HCT116 (cell line): ENCODE measurements at regions not wholly inside any gene's neighbourhood (a gene's known extent, or its start where the extent isn't known, plus 50 kb on each side); places are given as distances from the start of the nearest gene placed in this dataset.

ENCODE experiments used
- ATAC-seq: fragments of 200-7000 bp; cut with Tn5 transposase; 2 replicates; pipeline ENCODE4 v1.9.1; 2020; ENCODE audit warnings: mild to moderate bottlenecking, moderate library complexity
- BruUV-seq: library from RNA; stranded (reverse); fragments of 400-500 nt; replicated peaks from 2 replicates; lab custom pipeline; 2021; lab: Mats Ljungman, UMichigan
- CTCF ChIA-PET: fragments of 300-600 bp; sonication (Branson Sonifier 250); formaldehyde crosslinking; loops from one replicate; lab custom pipeline; 2021; ENCODE audit warnings: antibody characterized with exemption; lab: Charles Lee
- POLR2A ChIA-PET: fragments of 300-600, 350-600 bp; sonication (Branson Sonifier 250); formaldehyde crosslinking; loops from one replicate; lab custom pipeline; 2021; ENCODE audit warnings: antibody characterized with exemption; lab: Charles Lee
- RAD21 ChIA-PET, 2 experiments: fragments of 300-600 bp; sonication (Branson Sonifier 250); formaldehyde crosslinking; loops; one replicate each; lab custom pipeline; 2023; ENCODE audit warnings: low total read pairs in 2 of 2; ENCODE audit not compliant: uncharacterized antibody in 2 of 2, unreplicated experiment in 2 of 2, low non-redundant PET in 1 of 2; lab: Charles Lee
- DNase-seq: peaks from one replicate; pipeline ENCODE4 v3.0.0-alpha.2; 2010; ENCODE audit warnings: low read depth, low spot score
- H2AFZ ChIP-seq: fragments of 200-600 bp; shearing (Covaris generic), sonication (generic); 2 replicates; pipeline ENCODE4 v1.6.1; 2017; ENCODE audit warnings: low read depth, mixed run types, mixed read lengths, antibody characterized with exemption, low read length; ENCODE audit not compliant: poor library complexity, severe bottlenecking
- H3K27ac ChIP-seq: 2 replicates; pipeline ENCODE4 v1.5.1; 2012; ENCODE audit warnings: low read depth, low read length
- H3K27me3 ChIP-seq: fragments of 200-600 bp; sonication (generic); 2 replicates; pipeline ENCODE4 v1.6.1; 2016; ENCODE audit warnings: mixed run types, low read length, mixed read lengths; ENCODE audit not compliant: insufficient read depth
- H3K36me3 ChIP-seq, 2 experiments: fragments of 200-500 bp in 1 of 2; fragments of 200-600 bp in 1 of 2; sonication (Bioruptor generic) in 1 of 2; sonication (generic) in 1 of 2; 2 replicates each; pipeline versions ENCODE4 v1.5.1 to v1.6.1; 2014 to 2016; ENCODE audit warnings: low read length in 2 of 2, inconsistent platforms in 1 of 2, mixed read lengths in 1 of 2, mixed run types in 1 of 2; ENCODE audit not compliant: insufficient read depth in 2 of 2, control insufficient read depth in 1 of 2
- H3K4me1 ChIP-seq, 2 experiments: fragments of 200-600 bp in 1 of 2; sonication (generic) in 1 of 2; 2 replicates each; pipeline versions ENCODE4 v1.5.1 to v1.6.1; 2012 to 2017; ENCODE audit warnings: low read length in 2 of 2, inconsistent platforms in 1 of 2, mild to moderate bottlenecking in 1 of 2, mixed read lengths in 1 of 2, mixed run types in 1 of 2, moderate library complexity in 1 of 2; ENCODE audit not compliant: insufficient read depth in 2 of 2, control insufficient read depth in 1 of 2
- H3K4me2 ChIP-seq: fragments of 200-600 bp; sonication (generic); 2 replicates; pipeline ENCODE4 v1.6.1; 2017; ENCODE audit warnings: mixed run types, low read length, mixed read lengths
- H3K4me3 ChIP-seq, 2 experiments: fragments of 200-600 bp in 1 of 2; sonication (generic) in 1 of 2; replicated peaks in 1 of 2; 2 replicates each; pipeline ENCODE4 v1.5.1; 2011 to 2016; ENCODE audit warnings: low read length in 2 of 2, control low read depth in 1 of 2, low read depth in 1 of 2, mild to moderate bottlenecking in 1 of 2, mixed read lengths in 1 of 2, mixed run types in 1 of 2
- H3K79me2 ChIP-seq: fragments of 200-600 bp; sonication (generic); 2 replicates; pipeline ENCODE4 v1.6.1; 2017; ENCODE audit warnings: mild to moderate bottlenecking, mixed run types, low read length, moderate library complexity, mixed read lengths; ENCODE audit not compliant: insufficient read depth
- H3K9ac ChIP-seq: fragments of 200-600 bp; sonication (generic); 2 replicates; pipeline ENCODE4 v1.6.1; 2016; ENCODE audit warnings: low read length, mixed read lengths
- H3K9me2 ChIP-seq: fragments of 200-600 bp; sonication (generic), shearing (Covaris generic); 2 replicates; pipeline ENCODE4 v1.6.1; 2017; ENCODE audit warnings: mixed run types, mild to moderate bottlenecking, moderate library complexity; ENCODE audit not compliant: insufficient read depth
- H3K9me3 ChIP-seq, 2 experiments: fragments of 200-500 bp in 1 of 2; fragments of 200-600 bp in 1 of 2; sonication (Bioruptor generic) in 1 of 2; sonication (generic) in 1 of 2; 2 replicates each; pipeline ENCODE4 v1.6.1; 2014 to 2017; ENCODE audit warnings: low read length in 2 of 2, mixed read lengths in 2 of 2, inconsistent platforms in 1 of 2, low read depth in 1 of 2, mild to moderate bottlenecking in 1 of 2, mixed run types in 1 of 2, moderate library complexity in 1 of 2; ENCODE audit not compliant: control insufficient read depth in 1 of 2, insufficient read depth in 1 of 2
- H4K20me1 ChIP-seq: fragments of 200-600 bp; sonication (generic), shearing (Covaris generic); 2 replicates; pipeline ENCODE4 v1.6.1; 2017; ENCODE audit warnings: mixed run types, mild to moderate bottlenecking, moderate library complexity; ENCODE audit not compliant: insufficient read depth
- CBX3 ChIP-seq: IDR thresholded peaks from 2 replicates; pipeline ENCODE4 v1.6.1; 2012; ENCODE audit warnings: low read depth
- CEBPB ChIP-seq: IDR thresholded peaks from 2 replicates; pipeline ENCODE4 v1.6.1; 2012; ENCODE audit warnings: low read depth
- CTCF ChIP-seq, 3 experiments: fragments of 200-600 bp in 1 of 3; sonication (generic) in 1 of 3; IDR thresholded peaks in 2 of 3; conservative IDR thresholded peaks in 1 of 3; 2 replicates each; pipeline ENCODE4 v1.5.1; 2012 to 2017; ENCODE audit warnings: low read depth in 2 of 3, low read length in 2 of 3, antibody characterized with exemption in 1 of 3, borderline replicate concordance in 1 of 3, control low read depth in 1 of 3, mild to moderate bottlenecking in 1 of 3, mixed read lengths in 1 of 3, mixed run types in 1 of 3, moderate library complexity in 1 of 3; ENCODE audit not compliant: insufficient read depth in 1 of 3
- ELF1 ChIP-seq: IDR thresholded peaks from 2 replicates; pipeline ENCODE4 v1.6.1; 2012; ENCODE audit warnings: low read depth, borderline replicate concordance
- EZH2 ChIP-seq: fragments of 200-600 bp; sonication (generic); IDR thresholded peaks from 2 replicates; pipeline ENCODE4 v1.6.1; 2017; ENCODE audit warnings: antibody characterized with exemption, mixed run types
- EZH2phosphoT487 ChIP-seq: fragments of 200-600 bp; IDR thresholded peaks from 2 replicates; pipeline ENCODE4 v1.6.1; 2018; ENCODE audit warnings: antibody characterized with exemption, borderline replicate concordance
- FOSL1 ChIP-seq: IDR thresholded peaks from 2 replicates; pipeline ENCODE4 v1.6.1; 2012; ENCODE audit warnings: low read depth
- JUND ChIP-seq: IDR thresholded peaks from 2 replicates; pipeline ENCODE4 v1.6.1; 2012
- POLR2A ChIP-seq: IDR thresholded peaks from 2 replicates; pipeline ENCODE4 v1.7.0; 2011; ENCODE audit warnings: borderline replicate concordance; ENCODE audit not compliant: insufficient read depth, insufficient read length; ENCODE audit errors: extremely low read depth
- SIN3A ChIP-seq: IDR thresholded peaks from 2 replicates; pipeline ENCODE4 v1.6.1; 2012; ENCODE audit warnings: low read depth
- SRF ChIP-seq: IDR thresholded peaks from 2 replicates; pipeline ENCODE4 v1.6.1; 2012; ENCODE audit warnings: low read depth
- YY1 ChIP-seq: IDR thresholded peaks from 2 replicates; pipeline ENCODE4 v1.6.1; 2011; ENCODE audit warnings: low read length, low read depth, moderate library complexity, mild to moderate bottlenecking; ENCODE audit not compliant: insufficient replicate concordance; ENCODE audit errors: extremely low read depth
- ZFX ChIP-seq: fragments of 450-650 bp; IDR thresholded peaks from 2 replicates; pipeline ENCODE4 v1.6.1; 2017
- ZNF274 ChIP-seq: fragments of 200-500 bp; sonication (Bioruptor generic); IDR thresholded peaks from 2 replicates; pipeline ENCODE4 v1.6.1; 2014; ENCODE audit warnings: mild to moderate bottlenecking, low read depth, low read length, inconsistent platforms
- intact Hi-C: fragments of 100-400 bp; cut with micrococcal nuclease; formaldehyde crosslinking; loops from 2 replicates; pipeline ENCODE4 v1.10.0; 2022
- TF ChIP-seq, protein P1 (sequence below): IDR thresholded peaks from 2 replicates; pipeline ENCODE4 v1.6.1; 2012
- TF ChIP-seq, protein P2 (sequence below): IDR thresholded peaks from 2 replicates; pipeline ENCODE4 v1.6.1; 2011; ENCODE audit warnings: mild to moderate bottlenecking, low read length, moderate library complexity; ENCODE audit not compliant: insufficient replicate concordance; ENCODE audit errors: extremely low read depth

DNA sequence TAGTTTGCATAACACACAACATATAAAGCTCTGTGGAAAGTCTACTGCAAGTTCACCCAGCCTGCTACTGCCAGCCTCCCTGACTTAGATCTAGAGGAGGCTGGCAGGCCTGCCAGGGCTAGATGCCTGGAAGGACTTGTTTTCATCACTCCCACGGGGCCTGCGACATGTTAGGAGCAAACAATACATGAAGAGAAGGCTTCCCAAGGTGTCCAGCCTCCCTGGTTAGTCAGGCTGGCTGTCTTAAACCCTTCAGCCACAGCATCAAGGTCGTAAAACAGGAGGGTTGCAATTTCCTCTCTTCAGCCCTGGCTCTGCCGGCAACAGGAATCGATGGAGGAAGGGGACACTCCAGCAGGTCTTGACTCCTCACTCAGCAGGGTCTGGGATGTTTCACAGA, 104.5 kb downstream of the NGF start:
- Histone ChIP-seq H3K4me1 (peaks cover 0 to 7% of the 10 kb centered on the region in 2 experiments; a peak in 1 of 4 replicates), H3K9me2 (no peaks in the 10 kb centered on the region), H3K9ac (no peak overlapping the region), H4K20me1 (no peaks in the 10 kb centered on the region), H2AFZ (no peak overlapping the region), H3K27ac (no peak overlapping the region), H3K79me2 (no peaks in the 10 kb centered on the region), H3K4me2 (no peak overlapping the region)
- RAD21 ChIA-PET = no interaction called here
- POLR2A ChIA-PET = no interaction called here
- no TSS peak for BruUV-seq
- no peak for TF ChIP-seq YY1
- TF ChIP-seq, protein P1, sequence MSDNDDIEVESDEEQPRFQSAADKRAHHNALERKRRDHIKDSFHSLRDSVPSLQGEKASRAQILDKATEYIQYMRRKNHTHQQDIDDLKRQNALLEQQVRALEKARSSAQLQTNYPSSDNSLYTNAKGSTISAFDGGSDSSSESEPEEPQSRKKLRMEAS = no peak
- TF ChIP-seq, all 23 proteins: peak for 0
- no peak for ATAC-seq
- Histone ChIP-seq H3K9me3 (no peaks in the 10 kb centered on the region), H3K27me3 (no peaks in the 10 kb centered on the region), H3K4me3 (no peak overlapping the region), H3K36me3 (no peaks in the 10 kb centered on the region)
- intact Hi-C loops = no loop called here
- DNase-seq = no peak
- CTCF ChIA-PET = no interaction called here

DNA sequence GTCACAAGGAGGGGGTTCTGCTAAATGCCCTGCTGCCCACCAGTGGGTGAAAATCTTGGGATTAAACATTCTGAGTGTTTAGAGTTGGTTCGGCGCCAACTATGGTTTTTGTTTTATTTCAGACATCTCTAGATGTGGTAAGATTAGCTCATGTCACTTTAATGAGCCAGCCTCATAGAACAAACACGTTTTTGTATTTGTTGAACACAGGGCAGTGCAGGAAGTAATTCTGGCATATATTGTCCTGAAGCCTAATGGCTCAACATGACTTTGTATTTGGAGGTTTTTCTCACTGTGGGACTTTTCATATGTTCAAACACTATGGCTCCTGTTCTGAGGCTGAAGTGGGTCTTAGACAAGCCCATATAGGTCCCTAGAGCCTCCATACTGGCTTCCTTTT, 107.8 kb downstream of the NGF start:
- H3K9me3 ChIP-seq = no peaks in the 10 kb centered on the region
- TF ChIP-seq CBX3 (no peak), ZFX (no peak), SIN3A (no peak), ELF1 (no peak), POLR2A (no peak), CTCF (IDR thresholded peaks at IDR 0.05 in 2 of 3, conservative IDR thresholded peaks at IDR 0.05 in 1 of 3; ENCODE audit: borderline replicate concordance in 1 of 3, insufficient read depth in 1 of 3, low read depth in 2 of 3, low read length in 2 of 3) (no peak), CEBPB (no peak), ZNF274 (no peak), YY1 (no peak), SRF (no peak), FOSL1 (no peak), EZH2 (no peak), EZH2phosphoT487 (no peak), JUND (no peak)
- TF ChIP-seq, protein P2, sequence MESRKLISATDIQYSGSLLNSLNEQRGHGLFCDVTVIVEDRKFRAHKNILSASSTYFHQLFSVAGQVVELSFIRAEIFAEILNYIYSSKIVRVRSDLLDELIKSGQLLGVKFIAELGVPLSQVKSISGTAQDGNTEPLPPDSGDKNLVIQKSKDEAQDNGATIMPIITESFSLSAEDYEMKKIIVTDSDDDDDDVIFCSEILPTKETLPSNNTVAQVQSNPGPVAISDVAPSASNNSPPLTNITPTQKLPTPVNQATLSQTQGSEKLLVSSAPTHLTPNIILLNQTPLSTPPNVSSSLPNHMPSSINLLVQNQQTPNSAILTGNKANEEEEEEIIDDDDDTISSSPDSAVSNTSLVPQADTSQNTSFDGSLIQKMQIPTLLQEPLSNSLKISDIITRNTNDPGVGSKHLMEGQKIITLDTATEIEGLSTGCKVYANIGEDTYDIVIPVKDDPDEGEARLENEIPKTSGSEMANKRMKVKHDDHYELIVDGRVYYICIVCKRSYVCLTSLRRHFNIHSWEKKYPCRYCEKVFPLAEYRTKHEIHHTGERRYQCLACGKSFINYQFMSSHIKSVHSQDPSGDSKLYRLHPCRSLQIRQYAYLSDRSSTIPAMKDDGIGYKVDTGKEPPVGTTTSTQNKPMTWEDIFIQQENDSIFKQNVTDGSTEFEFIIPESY = no peak
- intact Hi-C loops = no loop called here
- RAD21 ChIA-PET = no interaction called here
- no peak for ATAC-seq
- no peaks in the 10 kb centered on the region for H3K9me2 ChIP-seq
- no peak for DNase-seq
- no peak overlapping the region for H3K4me3 ChIP-seq
- no TSS peak for BruUV-seq
- H4K20me1 ChIP-seq = no peaks in the 10 kb centered on the region
- CTCF ChIA-PET = no interaction called here
- H3K36me3 ChIP-seq = no peaks in the 10 kb centered on the region
- H2AFZ ChIP-seq = no peak overlapping the region
- H3K4me1 ChIP-seq = no peaks in the 10 kb centered on the region
- H3K4me2 ChIP-seq = no peak overlapping the region
- no peak overlapping the region for H3K9ac ChIP-seq
- H3K27me3 ChIP-seq = no peaks in the 10 kb centered on the region
- no peaks in the 10 kb centered on the region for H3K79me2 ChIP-seq
- POLR2A ChIA-PET = no interaction called here
- H3K27ac ChIP-seq = no peak overlapping the region
